Stimulated activated naive CD8-positive, alpha-beta T cell treated with anti-CD3 and anti-CD28 coated beads, Interleukin-15, amount 100 ng/mL, for 72 hours (primary cell): ENCODE measurements at regions not wholly inside any gene's neighbourhood (a gene's known extent, or its start where the extent isn't known, plus 50 kb on each side); places are given as distances from the start of the nearest gene placed in this dataset.
A peak's percentile ranks its signal among the peaks of the same experiment; 100 is the strongest.
"Not testable (repeated sequence)": the region's sequence is repeated elsewhere in the genome, so short reads cannot be mapped to it uniquely, and the experiment has no call there.

Experiments
- ATAC-seq: fragments of 150-1000 bp; cut with Tn5 transposase; 2 replicates; pipeline ENCODE4 v1.10.0; 2021; ENCODE audit warnings: mild to moderate bottlenecking, moderate library complexity
- DNase-seq, 2 donors: peaks; one replicate each; pipeline ENCODE4 v3.0.0; 2021 to 2022
- H3K27ac Mint-ChIP-seq, 2 donors: one replicate each; pipeline ENCODE4 v1.8.0; 2022; ENCODE audit warnings: mild to moderate bottlenecking in 2 of 2, mixed read lengths in 2 of 2, moderate library complexity in 2 of 2
- H3K27me3 Mint-ChIP-seq: one replicate; pipeline ENCODE4 v1.8.0; 2022; ENCODE audit warnings: mixed read lengths
- H3K4me1 Mint-ChIP-seq: one replicate; pipeline ENCODE4 v1.8.0; 2022; ENCODE audit warnings: mild to moderate bottlenecking, mixed read lengths
- H3K4me3 Mint-ChIP-seq, 2 donors: one replicate each; pipeline ENCODE4 v1.8.0; 2022; ENCODE audit warnings: mild to moderate bottlenecking in 2 of 2, mixed read lengths in 2 of 2, moderate library complexity in 1 of 2
- H3K9me3 Mint-ChIP-seq, 2 donors: one replicate each; pipeline ENCODE4 v1.8.0; 2022; ENCODE audit warnings: mixed read lengths in 2 of 2

- peaks cover 20% of the 10 kb centered on the region for H3K27me3 Mint-ChIP-seq
- not testable (repeated sequence) for H3K4me1 Mint-ChIP-seq, ATAC-seq, H3K27ac Mint-ChIP-seq, H3K4me3 Mint-ChIP-seq, H3K9me3 Mint-ChIP-seq, DNase-seq
These were observed 128.6 kb downstream of the ACTR3 start for GRCh38 chr2:114018464-114018863.

GRCh38 chr2:114020668-114021067, 130.8 kb downstream of the ACTR3 start:
- Mint-ChIP-seq H3K9me3 (no peaks in the 10 kb centered on the region), H3K27me3 (peaks cover 18% of the 10 kb centered on the region), H3K27ac (no peak overlapping the region), H3K4me3 (no peak overlapping the region), H3K4me1 (no peaks in the 10 kb centered on the region)
- ATAC-seq (no peak), DNase-seq (no peak)

GRCh38 chr2:114022360-114023085, 132.6 kb downstream of the ACTR3 start:
- ATAC-seq (no peak), DNase-seq (no peak)
- Mint-ChIP-seq H3K4me3 (no peak overlapping the region), H3K4me1 (no peaks in the 10 kb centered on the region), H3K27ac (no peak overlapping the region), H3K27me3 (peaks cover 7% of the 10 kb centered on the region), H3K9me3 (no peaks in the 10 kb centered on the region)

GRCh38 chr2:114024326-114024725, 134.4 kb downstream of the ACTR3 start:
- no peaks in the 10 kb centered on the region for H3K4me1 Mint-ChIP-seq
- H3K27ac Mint-ChIP-seq: no peak overlapping the region
- H3K9me3 Mint-ChIP-seq: peaks cover 0 to 5% of the 10 kb centered on the region in 2 donors
- no peak overlapping the region for H3K4me3 Mint-ChIP-seq
- H3K27me3 Mint-ChIP-seq: peaks cover 7% of the 10 kb centered on the region
- ATAC-seq (no peak), DNase-seq (no peak)

- no peak overlapping the region for H3K27ac Mint-ChIP-seq
- H3K27me3 Mint-ChIP-seq: peaks cover 7% of the 10 kb centered on the region
- H3K4me3 Mint-ChIP-seq: no peak overlapping the region
- ATAC-seq (no peak), DNase-seq (no peak)
- H3K4me1 Mint-ChIP-seq: no peaks in the 10 kb centered on the region
- H3K9me3 Mint-ChIP-seq: peaks cover 0 to 5% of the 10 kb centered on the region in 2 donors
These were observed 135.1 kb downstream of the ACTR3 start for GRCh38 chr2:114025030-114025429.

GRCh38 chr2:114027437-114027836, 137.5 kb downstream of the ACTR3 start:
- ATAC-seq (no peak), DNase-seq (no peak)
- Mint-ChIP-seq H3K27me3 (peaks cover 7% of the 10 kb centered on the region), H3K4me3 (no peak overlapping the region), H3K4me1 (no peaks in the 10 kb centered on the region), H3K9me3 (peaks cover 0 to 5% of the 10 kb centered on the region in 2 donors), H3K27ac (no peak overlapping the region)

GRCh38 chr2:114031605-114032505, 142.0 kb downstream of the ACTR3 start:
- Mint-ChIP-seq H3K27me3 (peaks cover 15% of the 10 kb centered on the region), H3K9me3 (peaks cover 0 to 5% of the 10 kb centered on the region in 2 donors), H3K4me3 (no peak overlapping the region), H3K4me1 (no peaks in the 10 kb centered on the region), H3K27ac (no peak overlapping the region)
- no peak for DNase-seq
- no peak for ATAC-seq

GRCh38 chr2:114032705-114033104, 142.8 kb downstream of the ACTR3 start:
- Mint-ChIP-seq H3K27ac (peak overlapping the region in 1 of 2 donors; percentile 8), H3K4me3 (no peak overlapping the region), H3K9me3 (peaks cover 0 to 5% of the 10 kb centered on the region in 2 donors), H3K27me3 (peaks cover 19% of the 10 kb centered on the region), H3K4me1 (no peaks in the 10 kb centered on the region)
- ATAC-seq: no peak
- DNase-seq: no peak

- ATAC-seq: no peak
- Mint-ChIP-seq H3K27ac (no peak overlapping the region), H3K4me1 (no peaks in the 10 kb centered on the region), H3K4me3 (no peak overlapping the region), H3K27me3 (peaks cover 20% of the 10 kb centered on the region), H3K9me3 (no peaks in the 10 kb centered on the region)
- no peak for DNase-seq
These were observed 144.9 kb downstream of the ACTR3 start for GRCh38 chr2:114034742-114035141.

- Mint-ChIP-seq H3K27me3 (peaks cover 13% of the 10 kb centered on the region), H3K4me3 (no peak overlapping the region), H3K4me1 (no peaks in the 10 kb centered on the region), H3K27ac (no peak overlapping the region), H3K9me3 (no peaks in the 10 kb centered on the region)
- no peak for DNase-seq
- ATAC-seq: no peak
These were observed 148.8 kb downstream of the ACTR3 start for GRCh38 chr2:114038710-114039109.

- no peak for ATAC-seq
These were observed 149.8 kb downstream of the ACTR3 start for GRCh38 chr2:114039677-114040076.

GRCh38 chr2:114040826-114041225, 150.9 kb downstream of the ACTR3 start:
- ATAC-seq: no peak
- no peak for DNase-seq
- H3K4me1 Mint-ChIP-seq: no peaks in the 10 kb centered on the region
- H3K27me3 Mint-ChIP-seq: peaks cover 13% of the 10 kb centered on the region
- no peak overlapping the region for H3K4me3 Mint-ChIP-seq
- H3K9me3 Mint-ChIP-seq: no peaks in the 10 kb centered on the region
- H3K27ac Mint-ChIP-seq: no peak overlapping the region

More at GRCh38 chr2:114039677-114040076, 149.8 kb downstream of the ACTR3 start:
- Mint-ChIP-seq H3K9me3 (no peaks in the 10 kb centered on the region), H3K27me3 (peaks cover 13% of the 10 kb centered on the region), H3K4me3 (no peak overlapping the region), H3K4me1 (no peaks in the 10 kb centered on the region), H3K27ac (no peak overlapping the region)
- no peak for DNase-seq

GRCh38 chr2:114044985-114045384, 155.1 kb downstream of the ACTR3 start:
- Mint-ChIP-seq H3K27ac (no peak overlapping the region), H3K27me3 (no peaks in the 10 kb centered on the region), H3K4me1 (no peaks in the 10 kb centered on the region), H3K9me3 (no peaks in the 10 kb centered on the region), H3K4me3 (no peak overlapping the region)
- no peak for ATAC-seq
- no peak for DNase-seq

GRCh38 chr2:114046373-114046772, 156.5 kb downstream of the ACTR3 start:
- Mint-ChIP-seq H3K4me3 (no peak overlapping the region), H3K9me3 (no peaks in the 10 kb centered on the region), H3K4me1 (no peaks in the 10 kb centered on the region), H3K27ac (no peak overlapping the region), H3K27me3 (no peaks in the 10 kb centered on the region)
- DNase-seq (no peak), ATAC-seq (no peak)

GRCh38 chr2:114046866-114047435, 157.1 kb downstream of the ACTR3 start:
- no peaks in the 10 kb centered on the region for H3K4me1 Mint-ChIP-seq
- DNase-seq (no peak), ATAC-seq (no peak)
- H3K27ac Mint-ChIP-seq: no peak overlapping the region
- H3K9me3 Mint-ChIP-seq: no peaks in the 10 kb centered on the region
- no peaks in the 10 kb centered on the region for H3K27me3 Mint-ChIP-seq
- H3K4me3 Mint-ChIP-seq: no peak overlapping the region

GRCh38 chr2:114049280-114049679, 159.4 kb downstream of the ACTR3 start:
- ATAC-seq (no peak), DNase-seq (no peak)
- Mint-ChIP-seq H3K9me3 (no peaks in the 10 kb centered on the region), H3K27me3 (peaks cover 18% of the 10 kb centered on the region), H3K4me3 (no peak overlapping the region), H3K4me1 (no peaks in the 10 kb centered on the region), H3K27ac (no peak overlapping the region)
